GM12874 (cell line): ENCODE measurements at regions not wholly inside any gene's neighbourhood (a gene's known extent, or its start where the extent isn't known, plus 50 kb on each side); places are given as distances from the start of the nearest gene placed in this dataset.

Experiments used
- TF ChIP-seq, protein P1 (sequence below): IDR thresholded peaks from 2 replicates; pipeline ENCODE4 v1.5.1; 2011; ENCODE audit warnings: low read depth, mild to moderate bottlenecking, control low read depth, low read length, moderate library complexity; ENCODE audit not compliant: insufficient read depth

DNA sequence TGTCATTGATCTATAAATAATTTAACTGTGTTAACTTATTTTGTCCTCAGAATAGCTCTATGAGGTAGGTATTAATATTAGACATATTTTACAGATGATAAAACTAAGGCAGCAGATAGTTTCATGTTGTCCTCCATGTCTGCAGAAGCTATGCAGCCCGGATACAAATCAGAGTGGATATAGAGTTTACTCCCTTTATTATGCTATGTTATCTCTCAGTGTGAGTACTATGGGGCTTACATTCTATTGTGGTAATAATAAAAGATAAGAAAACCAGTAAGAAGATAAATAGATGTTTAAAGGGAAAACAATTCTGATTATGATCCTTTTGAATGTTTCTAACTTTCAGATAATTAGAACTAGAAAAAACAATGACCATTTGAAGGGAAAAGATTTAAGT, 979.8 kb upstream of the CITED2 start:
- TF ChIP-seq, protein P1, sequence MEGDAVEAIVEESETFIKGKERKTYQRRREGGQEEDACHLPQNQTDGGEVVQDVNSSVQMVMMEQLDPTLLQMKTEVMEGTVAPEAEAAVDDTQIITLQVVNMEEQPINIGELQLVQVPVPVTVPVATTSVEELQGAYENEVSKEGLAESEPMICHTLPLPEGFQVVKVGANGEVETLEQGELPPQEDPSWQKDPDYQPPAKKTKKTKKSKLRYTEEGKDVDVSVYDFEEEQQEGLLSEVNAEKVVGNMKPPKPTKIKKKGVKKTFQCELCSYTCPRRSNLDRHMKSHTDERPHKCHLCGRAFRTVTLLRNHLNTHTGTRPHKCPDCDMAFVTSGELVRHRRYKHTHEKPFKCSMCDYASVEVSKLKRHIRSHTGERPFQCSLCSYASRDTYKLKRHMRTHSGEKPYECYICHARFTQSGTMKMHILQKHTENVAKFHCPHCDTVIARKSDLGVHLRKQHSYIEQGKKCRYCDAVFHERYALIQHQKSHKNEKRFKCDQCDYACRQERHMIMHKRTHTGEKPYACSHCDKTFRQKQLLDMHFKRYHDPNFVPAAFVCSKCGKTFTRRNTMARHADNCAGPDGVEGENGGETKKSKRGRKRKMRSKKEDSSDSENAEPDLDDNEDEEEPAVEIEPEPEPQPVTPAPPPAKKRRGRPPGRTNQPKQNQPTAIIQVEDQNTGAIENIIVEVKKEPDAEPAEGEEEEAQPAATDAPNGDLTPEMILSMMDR, result no peak

DNA sequence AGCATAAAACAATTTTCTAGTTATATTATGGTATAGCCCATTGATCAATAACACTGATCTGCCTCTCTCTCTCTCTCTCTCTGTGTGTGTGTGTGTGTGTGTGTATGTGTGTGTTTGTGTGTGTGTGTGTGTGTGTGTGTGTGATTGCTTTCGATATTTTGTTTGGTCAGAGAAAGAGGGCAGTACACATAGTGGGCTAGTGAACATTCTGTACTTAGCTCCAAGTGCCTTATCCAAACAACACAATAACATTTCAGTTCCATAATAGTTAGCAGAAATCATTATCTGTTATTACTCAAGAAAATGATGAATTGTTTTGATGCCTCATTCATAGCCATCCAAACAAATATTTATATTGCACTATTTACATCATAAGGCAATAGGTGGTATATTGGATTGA, 979.1 kb upstream of the CITED2 start:
- TF ChIP-seq, protein P1, result no peak

DNA sequence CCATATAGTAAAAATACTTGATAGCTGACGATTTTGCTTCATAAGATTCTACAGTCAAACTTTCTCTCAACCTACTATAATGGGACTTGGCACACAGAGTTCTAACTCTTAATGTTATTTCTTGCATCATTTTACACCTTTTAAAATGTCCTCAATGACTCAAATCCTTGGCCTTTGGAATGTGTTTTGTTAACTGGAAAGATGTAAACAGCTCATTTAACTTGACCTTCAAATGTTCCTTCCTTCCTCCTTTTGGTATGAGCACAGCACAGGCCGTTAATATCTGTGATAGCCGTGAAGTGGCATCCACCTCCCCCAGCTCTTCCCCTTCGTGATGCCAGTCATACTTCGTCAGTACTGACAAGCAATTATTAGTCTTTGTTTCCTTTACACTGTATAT, 972.0 kb upstream of the CITED2 start:
- TF ChIP-seq, protein P1, result no peak

DNA sequence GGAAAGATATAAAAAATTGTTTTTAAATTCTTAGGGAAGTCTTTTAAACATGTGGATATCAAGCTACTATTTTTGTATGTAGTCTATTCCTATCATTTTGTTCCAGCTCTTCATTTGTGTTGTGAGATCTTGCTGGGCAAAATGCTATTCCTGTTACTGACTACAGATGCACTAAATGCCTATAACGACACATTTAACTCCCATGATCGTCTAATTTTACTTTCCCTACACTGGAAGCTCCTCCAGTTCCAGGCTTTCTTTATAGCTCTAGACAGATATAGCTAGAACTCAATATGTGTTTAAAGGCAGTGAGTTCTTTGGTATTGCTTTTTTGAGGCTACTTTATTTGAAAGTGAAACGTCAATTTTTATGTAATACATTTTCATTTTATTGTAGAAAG, 971.5 kb upstream of the CITED2 start:
- TF ChIP-seq, protein P1, result no peak

DNA sequence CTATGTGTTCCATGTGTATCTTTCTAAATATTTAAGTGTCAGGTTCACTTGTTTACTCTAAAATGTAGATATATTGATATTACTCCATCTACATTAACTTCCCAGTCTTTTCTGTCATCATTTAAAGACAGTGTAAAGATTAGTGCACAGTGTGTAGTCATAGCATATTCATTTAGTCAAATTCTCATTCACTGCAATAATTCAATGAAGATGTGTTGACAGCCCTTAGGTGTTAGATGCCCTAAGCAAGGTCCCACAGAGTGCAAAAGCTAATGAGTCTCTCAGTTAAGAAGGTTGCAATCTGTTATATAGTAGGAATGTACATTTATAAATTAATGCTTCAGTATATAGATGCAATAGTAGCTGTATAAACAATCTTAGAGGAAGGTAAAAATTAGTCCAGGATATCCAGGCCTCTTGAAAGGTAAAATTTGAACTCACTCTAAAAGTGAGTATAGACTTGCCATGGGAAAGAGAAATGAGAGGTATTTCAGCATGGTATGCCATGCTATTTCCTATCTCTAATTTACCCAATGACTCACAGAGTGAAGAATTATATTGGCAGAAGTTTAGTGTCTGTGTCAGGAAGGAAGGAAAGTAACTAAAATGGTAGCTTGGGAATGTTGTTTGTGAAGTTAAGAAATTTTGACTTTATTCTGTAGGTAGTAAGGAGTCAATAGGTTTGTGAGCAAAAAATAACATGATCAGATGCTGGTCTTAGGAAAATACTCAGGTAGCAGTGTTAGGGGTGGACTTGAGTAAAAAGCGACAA, 969.9 kb upstream of the CITED2 start:
- TF ChIP-seq, protein P1, result no peak

DNA sequence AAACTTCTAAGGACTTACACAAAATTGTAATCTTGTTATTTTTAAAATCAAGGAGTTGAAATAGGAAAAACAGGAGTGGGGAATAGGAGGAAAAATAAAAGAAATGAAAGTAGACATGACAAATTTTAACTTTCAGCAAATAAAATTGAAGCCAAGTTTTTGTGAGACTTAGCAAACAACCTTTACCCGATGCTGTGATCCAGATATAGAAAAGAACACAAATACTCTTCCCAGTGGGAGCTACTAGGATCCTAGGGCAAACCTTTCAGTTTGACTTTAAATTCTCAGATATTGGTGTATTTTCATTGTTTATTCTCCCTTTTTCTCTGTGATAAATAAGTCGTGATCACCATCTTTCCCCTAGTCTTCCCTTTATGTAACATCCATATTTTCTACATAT, 968.7 kb upstream of the CITED2 start:
- TF ChIP-seq, protein P1, result no peak

DNA sequence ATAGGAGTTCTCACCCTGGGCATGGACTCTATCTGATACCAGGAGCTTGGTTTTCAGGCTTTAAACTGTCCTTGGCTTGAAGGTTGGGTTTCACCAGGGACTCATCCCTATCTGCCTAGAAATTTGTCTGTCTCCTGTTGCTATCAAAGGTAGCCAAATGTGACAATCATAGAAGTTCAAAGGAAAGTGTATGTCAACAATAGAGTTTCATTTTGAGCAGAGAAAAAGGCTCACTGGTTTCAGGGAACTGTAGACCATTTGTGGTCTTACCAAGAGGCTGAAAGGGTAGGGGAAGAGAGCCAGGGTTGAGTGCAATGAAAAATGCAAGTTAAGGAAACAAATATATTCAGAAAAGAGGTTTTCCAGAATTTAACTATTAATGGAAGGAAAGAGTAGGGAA, 966.8 kb upstream of the CITED2 start:
- TF ChIP-seq, protein P1, result no peak
